GM04503 (cell line): ENCODE measurements at regions not wholly inside any gene's neighbourhood (a gene's known extent, or its start where the extent isn't known, plus 50 kb on each side); places are given as distances from the start of the nearest gene placed in this dataset.

ENCODE experiments used
- DNase-seq: peaks from one replicate; pipeline ENCODE4 v3.0.0-alpha.2; 2012; ENCODE audit warnings: low read depth

DNA sequence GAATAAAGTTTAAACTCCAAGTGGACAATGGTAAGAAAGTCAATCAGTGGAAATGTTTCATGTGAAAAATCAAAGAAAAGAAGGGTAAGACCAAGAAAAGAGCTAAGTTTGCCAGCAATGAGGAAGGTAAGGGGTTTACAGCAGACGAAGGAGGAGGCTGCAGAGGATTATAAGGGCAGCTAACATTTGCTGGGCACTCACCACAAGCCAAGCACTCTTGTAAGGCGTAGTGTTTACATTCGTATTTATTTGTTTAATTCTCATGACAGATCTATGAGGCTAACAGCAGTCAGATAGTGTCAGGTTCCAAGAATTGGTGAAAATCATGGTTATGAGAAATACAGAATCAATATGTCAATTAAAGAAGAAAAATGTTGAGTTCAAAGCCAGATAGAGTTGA, 75.2 kb upstream of the NGF start:
- no peak for DNase-seq

DNA sequence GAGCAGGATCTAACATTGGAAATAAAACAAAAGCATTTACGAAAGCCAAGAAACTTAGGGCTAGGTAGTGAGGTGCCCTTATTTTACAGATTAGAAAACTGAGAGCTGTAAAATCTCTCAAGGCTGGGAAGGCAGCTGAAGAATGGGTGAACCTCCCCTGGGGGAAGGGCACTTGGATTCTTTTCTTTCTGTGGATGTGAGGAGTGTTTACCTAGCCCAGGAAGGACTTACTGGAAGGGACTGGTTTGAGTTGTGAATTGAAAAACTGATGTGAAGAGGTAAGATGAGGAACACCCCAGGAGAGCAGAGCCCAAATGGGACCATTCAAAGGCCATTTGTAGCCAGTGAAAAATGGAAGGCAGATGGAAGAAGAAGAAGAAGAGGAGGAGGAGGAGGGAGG, 74.7 kb upstream of the NGF start:
- no peak for DNase-seq

DNA sequence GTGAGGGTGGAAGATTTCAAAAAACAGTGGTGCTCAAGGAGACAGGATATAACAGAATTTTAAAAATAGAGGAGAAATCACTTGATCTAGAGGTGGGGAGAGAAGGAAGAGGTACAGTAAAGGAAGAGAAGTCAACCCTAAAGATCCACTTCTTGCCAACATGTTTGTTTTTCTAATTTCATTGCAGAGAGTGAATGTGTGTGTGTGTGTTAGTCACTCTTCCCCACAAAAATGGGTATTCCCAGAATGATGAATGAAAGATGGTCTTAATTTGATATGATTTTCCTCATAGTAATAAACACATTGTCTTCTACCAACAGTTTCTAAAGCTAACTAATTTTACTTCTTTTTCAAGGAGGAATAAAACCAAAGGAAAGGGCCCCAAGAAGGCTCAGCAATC, 74.2 kb upstream of the NGF start:
- DNase-seq, result no peak

DNA sequence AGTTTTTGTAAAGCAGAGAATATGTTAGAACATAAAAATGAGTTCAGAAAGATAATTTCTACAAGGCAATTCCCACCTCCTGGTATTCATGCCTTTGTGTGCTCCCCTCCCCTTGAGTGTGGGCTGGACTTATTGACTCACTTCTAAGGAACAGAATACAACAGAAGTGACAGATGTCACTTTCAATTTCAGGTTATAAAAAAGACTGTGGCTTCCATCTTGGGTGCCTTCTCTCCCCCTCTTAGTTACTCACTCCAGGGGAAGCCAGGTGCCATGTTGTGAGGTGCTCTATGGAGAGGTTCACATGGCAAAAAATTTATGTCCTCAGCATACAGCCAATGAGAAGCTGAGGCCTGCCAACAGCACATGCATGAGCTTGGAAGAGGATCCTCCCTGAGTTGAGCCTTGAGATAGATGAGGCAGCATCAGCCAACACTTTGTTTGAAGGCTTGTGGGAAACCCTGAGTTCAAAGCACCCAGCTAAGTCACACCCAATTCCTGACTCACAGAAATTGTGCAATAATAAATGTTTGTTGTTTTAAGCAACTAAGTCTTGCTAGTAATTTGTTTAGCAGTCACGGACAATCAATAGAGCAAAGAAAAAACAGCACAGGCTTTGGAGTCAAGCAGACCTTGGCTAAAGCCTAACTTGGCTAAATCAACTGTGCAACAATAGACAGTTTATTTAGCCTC, 73.5 kb upstream of the NGF start:
- DNase-seq, result peak; percentile 85

DNA sequence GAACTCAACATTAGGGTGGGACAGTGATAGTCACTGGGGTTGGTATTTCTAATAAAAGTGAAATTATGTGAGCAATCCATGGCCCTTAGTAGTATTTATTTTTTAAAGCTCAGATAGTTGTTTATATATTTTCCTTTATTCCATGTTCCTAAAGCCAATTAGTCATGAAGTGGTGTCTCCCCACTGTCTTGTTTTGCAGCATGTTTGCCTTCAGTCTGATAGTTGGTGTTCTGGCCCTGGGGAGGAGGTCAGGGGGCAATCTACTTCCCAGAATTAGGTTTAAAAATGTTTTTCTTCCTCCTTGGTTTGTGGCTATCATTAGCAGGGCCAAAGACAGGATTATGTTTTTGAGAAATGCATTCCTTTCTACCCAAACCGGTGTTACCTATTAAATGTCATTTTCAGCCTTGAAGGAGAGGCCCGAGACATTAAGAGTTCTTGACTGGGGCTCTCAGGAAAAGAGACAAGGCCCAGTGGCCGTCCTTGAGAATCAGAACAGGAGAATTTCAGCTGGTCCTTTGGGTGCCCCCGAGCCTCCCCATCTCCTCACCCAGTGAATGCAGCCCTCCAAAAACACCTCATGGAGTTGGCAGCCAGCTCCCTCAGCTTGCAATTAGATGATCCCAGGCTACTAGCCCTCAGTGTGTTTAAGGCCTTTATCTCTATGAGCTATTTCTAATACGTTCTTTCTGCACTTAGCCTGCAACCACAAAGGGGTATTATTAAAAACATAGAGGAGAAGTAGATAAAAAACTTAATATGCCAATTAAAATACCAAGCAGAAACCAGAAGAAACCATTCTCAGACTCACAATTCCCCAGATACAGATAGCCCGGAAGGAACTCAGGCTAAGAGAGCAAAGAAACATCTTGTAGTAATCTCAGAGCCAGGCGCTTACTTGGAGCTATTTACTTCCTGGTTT, 71.3 kb upstream of the NGF start:
- DNase-seq, result no peak

DNA sequence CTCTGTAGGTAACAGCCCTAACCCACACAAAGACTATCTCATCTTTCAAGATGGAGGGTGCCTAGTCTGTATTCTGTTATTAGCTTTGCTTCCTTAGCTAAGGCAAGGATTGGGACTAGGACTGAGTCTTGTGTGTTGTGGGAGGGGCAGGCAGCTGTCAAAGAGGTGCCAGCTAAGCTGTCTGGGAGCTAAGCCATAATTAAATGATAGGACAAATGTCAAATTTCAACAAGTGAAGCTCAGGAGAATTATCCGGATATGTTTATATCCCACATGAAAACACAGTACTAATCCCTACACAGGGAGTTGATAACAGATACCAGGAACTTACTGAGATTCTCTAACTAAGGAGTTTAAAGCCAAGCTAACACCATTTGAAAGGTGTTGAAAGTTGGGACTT, 70.5 kb upstream of the NGF start:
- DNase-seq, result no peak

DNA sequence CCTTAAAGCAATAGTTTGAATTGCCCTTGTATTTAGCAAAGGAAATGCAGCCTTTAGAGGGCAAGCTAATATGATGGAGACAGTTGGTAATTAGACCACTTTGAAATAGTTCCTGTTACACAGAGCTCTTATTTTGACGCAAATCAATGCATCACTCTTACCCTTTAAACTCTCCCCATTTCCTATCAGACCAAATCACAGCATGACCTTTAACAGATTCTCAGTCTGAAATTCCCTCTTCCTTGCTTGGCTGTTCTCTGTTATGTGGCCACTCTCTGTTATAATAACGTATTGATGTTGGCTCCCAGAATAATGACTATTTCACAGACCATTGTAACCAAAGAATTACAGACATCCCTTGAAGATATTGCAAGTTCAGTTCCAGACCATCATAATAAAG, 66.9 kb upstream of the NGF start:
- no peak for DNase-seq

DNA sequence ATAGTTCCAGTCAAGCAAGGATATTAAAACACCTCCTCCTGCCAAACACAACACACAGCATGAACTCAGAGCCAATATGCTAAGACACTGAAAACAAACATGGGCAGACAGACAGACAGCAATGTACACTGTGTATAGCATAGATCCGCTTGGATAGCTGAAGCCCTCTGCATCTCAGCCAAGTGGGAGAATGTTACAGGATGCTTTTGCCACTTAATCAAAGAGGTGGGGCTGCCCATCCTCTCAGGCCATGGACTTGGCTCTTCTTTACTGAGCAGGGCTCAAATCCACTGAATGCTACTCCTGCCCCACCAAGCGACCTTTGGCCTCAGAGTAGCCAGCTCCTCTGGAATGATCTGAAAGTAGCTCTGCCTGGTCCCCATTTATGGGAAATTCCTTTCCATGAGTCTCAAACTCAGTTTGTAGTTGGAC, 64.7 kb upstream of the NGF start:
- DNase-seq, result no peak

DNA sequence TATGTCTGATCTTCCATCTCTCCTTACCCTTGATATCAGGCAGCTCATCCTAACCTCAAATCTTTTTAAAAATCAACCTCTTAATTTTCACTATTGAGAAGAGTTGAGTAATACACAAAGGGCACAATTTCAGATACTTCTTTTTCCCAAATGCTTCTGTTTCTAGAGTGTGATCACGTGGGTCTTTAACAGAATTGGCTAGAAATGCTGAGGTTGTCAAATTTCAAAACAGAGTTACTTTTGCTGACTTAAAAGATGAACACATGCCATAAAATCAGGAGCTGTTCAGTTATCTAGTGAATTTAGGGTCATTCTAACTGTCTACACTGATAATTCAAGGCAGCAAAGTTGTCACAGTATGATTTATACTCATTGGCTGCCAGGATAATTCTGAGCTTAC, 63.6 kb upstream of the NGF start:
- DNase-seq, result no peak

DNA sequence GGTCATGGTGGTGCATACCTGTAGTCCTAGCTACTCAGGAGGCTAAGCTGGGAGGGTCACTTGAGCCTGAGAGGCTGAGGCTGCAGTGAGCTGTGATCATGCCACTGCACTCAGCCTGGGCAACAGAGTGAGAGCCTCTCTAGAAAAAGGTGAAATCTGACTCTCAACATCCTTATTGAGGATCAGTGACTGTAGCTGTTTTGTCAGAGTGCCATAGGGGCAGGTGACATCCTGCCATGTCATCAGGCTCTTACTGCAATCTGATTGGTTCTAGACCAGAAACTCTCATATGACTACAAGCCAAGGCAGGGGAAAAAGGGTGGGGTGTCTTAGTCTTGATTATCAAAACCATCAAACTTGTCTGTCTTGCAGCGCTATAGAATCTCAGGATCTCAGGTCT, 62.8 kb upstream of the NGF start:
- no peak for DNase-seq

DNA sequence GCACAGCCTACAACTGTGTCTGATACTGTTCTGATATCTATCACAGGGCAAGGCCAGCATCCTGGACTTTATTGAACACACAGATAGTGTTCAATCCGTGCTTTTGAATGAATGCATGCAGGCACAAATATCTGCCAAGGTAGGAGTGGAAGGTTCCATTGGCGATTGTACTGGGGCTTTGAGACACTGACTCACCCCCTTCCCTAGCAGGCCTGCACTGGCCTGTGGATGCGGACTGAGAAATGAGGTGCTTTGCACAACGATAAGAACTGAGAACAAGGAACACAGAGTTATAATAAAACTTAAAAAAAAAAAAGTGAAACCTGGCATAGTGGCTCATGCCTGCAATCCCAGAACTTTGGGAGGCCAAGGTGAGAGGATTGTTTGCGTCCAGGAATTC, 62.4 kb upstream of the NGF start:
- DNase-seq, result no peak

DNA sequence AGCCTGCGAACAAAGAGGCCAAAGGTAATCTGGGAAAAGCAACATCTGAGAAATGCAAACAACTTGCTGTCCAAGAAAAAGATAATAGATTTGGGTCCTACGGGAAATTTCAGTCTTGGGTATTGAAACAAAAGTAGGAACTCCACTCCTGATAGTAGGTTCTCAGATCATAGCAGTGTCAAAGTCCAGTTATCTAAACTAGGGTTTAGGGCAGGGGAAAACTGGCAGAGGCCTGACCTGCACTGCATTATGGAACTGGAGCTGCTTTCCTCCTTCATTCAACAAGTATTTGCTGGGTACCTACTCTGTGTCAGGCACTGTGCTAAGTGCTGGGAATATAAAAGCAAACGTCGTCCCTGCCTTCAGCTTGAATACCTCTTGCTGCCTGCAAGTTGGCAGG, 60.7 kb upstream of the NGF start:
- DNase-seq, result no peak
